Smooth muscle cell (in vitro differentiated cells): ENCODE measurements at regions not wholly inside any gene's neighbourhood (a gene's known extent, or its start where the extent isn't known, plus 50 kb on each side); places are given as distances from the start of the nearest gene placed in this dataset.
A peak's percentile ranks its signal among the peaks of the same experiment; 100 is the strongest.

ENCODE experiments used
- DNase-seq: peaks from one replicate; lab custom pipeline; 2025; ENCODE audit not compliant: unreplicated experiment; lab: John Stamatoyannopoulos, UW
- H2AFZ ChIP-seq: fragments of 200-600 bp; sonication (generic); 2 replicates; pipeline ENCODE4 v1.6.0; 2016; ENCODE audit warnings: antibody characterized with exemption, low read depth, mild to moderate bottlenecking
- H3F3A ChIP-seq: fragments of 200-600 bp; sonication (generic); 2 replicates; pipeline ENCODE4 v1.6.0; 2017; ENCODE audit warnings: antibody characterized with exemption, low read depth
- H3K27ac ChIP-seq: fragments of 200-600 bp; sonication (generic); 2 replicates; pipeline ENCODE4 v1.5.1; 2016; ENCODE audit warnings: low read depth, mild to moderate bottlenecking
- H3K27me3 ChIP-seq: fragments of 200-600 bp; sonication (generic); 2 replicates; pipeline ENCODE4 v1.6.1; 2016; ENCODE audit warnings: low read depth, mild to moderate bottlenecking
- H3K36me3 ChIP-seq: fragments of 200-600 bp; sonication (generic); 2 replicates; pipeline ENCODE4 v1.5.1; 2016; ENCODE audit warnings: low read depth
- H3K4me1 ChIP-seq: fragments of 200-600 bp; sonication (generic); 2 replicates; pipeline ENCODE4 v1.5.1; 2016; ENCODE audit warnings: low read depth
- H3K4me2 ChIP-seq: fragments of 200-600 bp; sonication (generic); 2 replicates; pipeline ENCODE4 v1.6.0; 2016; ENCODE audit warnings: mild to moderate bottlenecking
- H3K4me3 ChIP-seq: fragments of 200-600 bp; sonication (generic); 2 replicates; pipeline ENCODE4 v1.5.1; 2016; ENCODE audit warnings: mild to moderate bottlenecking
- H3K79me2 ChIP-seq: fragments of 200-600 bp; sonication (generic); 2 replicates; pipeline ENCODE4 v1.6.0; 2016; ENCODE audit warnings: low read depth, mild to moderate bottlenecking
- H3K9ac ChIP-seq: fragments of 200-600 bp; sonication (generic); 2 replicates; pipeline ENCODE4 v1.6.0; 2016; ENCODE audit warnings: low read depth
- H3K9me3 ChIP-seq: fragments of 200-600 bp; sonication (generic); replicated peaks from 2 replicates; pipeline ENCODE4 v1.5.1; 2016; ENCODE audit warnings: low read depth
- H4K20me1 ChIP-seq: fragments of 200-600 bp; sonication (generic); 2 replicates; pipeline ENCODE4 v1.6.0; 2016; ENCODE audit warnings: low read depth
- WGBS: methylation state at CpG from one replicate; pipeline ENCODE4 v1.1.7; 2016; ENCODE audit warnings: low lambda C conversion rate; 5-methylcytosine and 5-hydroxymethylcytosine counted together
- TF ChIP-seq, protein P1 (sequence below): fragments of 200-600 bp; sonication (generic); IDR thresholded peaks from 2 replicates; pipeline ENCODE4 v1.5.1; 2017; ENCODE audit warnings: borderline replicate concordance, mild to moderate bottlenecking, antibody characterized with exemption; ENCODE audit not compliant: insufficient read depth, poor library complexity, severe bottlenecking

- 18% methylated on average over 6 of the region's 6 CpGs for WGBS
- Histone ChIP-seq H3K4me3 (no peak overlapping the region), H2AFZ (no peak overlapping the region), H3K9ac (no peak overlapping the region), H3K27me3 (no peaks in the 10 kb centered on the region), H3K27ac (peak overlapping the region; percentile 55), H3K4me1 (peaks cover 3% of the 10 kb centered on the region), H3K36me3 (no peaks in the 10 kb centered on the region), H3K4me2 (no peak overlapping the region), H3F3A (peaks cover 14% of the 10 kb centered on the region), H3K9me3 (no peaks in the 10 kb centered on the region), H4K20me1 (no peaks in the 10 kb centered on the region), H3K79me2 (no peaks in the 10 kb centered on the region)
- TF ChIP-seq, protein P1, sequence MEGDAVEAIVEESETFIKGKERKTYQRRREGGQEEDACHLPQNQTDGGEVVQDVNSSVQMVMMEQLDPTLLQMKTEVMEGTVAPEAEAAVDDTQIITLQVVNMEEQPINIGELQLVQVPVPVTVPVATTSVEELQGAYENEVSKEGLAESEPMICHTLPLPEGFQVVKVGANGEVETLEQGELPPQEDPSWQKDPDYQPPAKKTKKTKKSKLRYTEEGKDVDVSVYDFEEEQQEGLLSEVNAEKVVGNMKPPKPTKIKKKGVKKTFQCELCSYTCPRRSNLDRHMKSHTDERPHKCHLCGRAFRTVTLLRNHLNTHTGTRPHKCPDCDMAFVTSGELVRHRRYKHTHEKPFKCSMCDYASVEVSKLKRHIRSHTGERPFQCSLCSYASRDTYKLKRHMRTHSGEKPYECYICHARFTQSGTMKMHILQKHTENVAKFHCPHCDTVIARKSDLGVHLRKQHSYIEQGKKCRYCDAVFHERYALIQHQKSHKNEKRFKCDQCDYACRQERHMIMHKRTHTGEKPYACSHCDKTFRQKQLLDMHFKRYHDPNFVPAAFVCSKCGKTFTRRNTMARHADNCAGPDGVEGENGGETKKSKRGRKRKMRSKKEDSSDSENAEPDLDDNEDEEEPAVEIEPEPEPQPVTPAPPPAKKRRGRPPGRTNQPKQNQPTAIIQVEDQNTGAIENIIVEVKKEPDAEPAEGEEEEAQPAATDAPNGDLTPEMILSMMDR = no peak
- DNase-seq = no peak
Measured at GRCh38 chr13:29991343-29991742, 140.9 kb upstream of the UBL3 start.

- Histone ChIP-seq H4K20me1 (no peaks in the 10 kb centered on the region), H3K4me2 (no peak overlapping the region)
Measured at GRCh38 chr13:29987340-29987739, 136.9 kb upstream of the UBL3 start.

GRCh38 chr13:29980339-29980738 is 129.9 kb upstream of the UBL3 start:
- Histone ChIP-seq H2AFZ (no peak overlapping the region), H3K36me3 (no peaks in the 10 kb centered on the region), H3K4me1 (no peaks in the 10 kb centered on the region), H3K9ac (no peak overlapping the region), H3K27me3 (no peaks in the 10 kb centered on the region), H3K79me2 (no peaks in the 10 kb centered on the region), H3F3A (no peaks in the 10 kb centered on the region), H3K4me2 (no peak overlapping the region), H4K20me1 (no peaks in the 10 kb centered on the region), H3K9me3 (no peaks in the 10 kb centered on the region), H3K27ac (no peak overlapping the region), H3K4me3 (no peak overlapping the region)
- 87% methylated on average over 2 of the region's 2 CpGs for WGBS
- TF ChIP-seq, protein P1 = no peak
- no peak for DNase-seq

More at GRCh38 chr13:29987340-29987739, 136.9 kb upstream of the UBL3 start:
- Histone ChIP-seq H3K9ac (no peak overlapping the region), H3K27me3 (no peaks in the 10 kb centered on the region), H2AFZ (no peak overlapping the region), H3K9me3 (no peaks in the 10 kb centered on the region), H3F3A (peaks cover 5% of the 10 kb centered on the region), H3K27ac (no peak overlapping the region), H3K79me2 (no peaks in the 10 kb centered on the region), H3K36me3 (no peaks in the 10 kb centered on the region), H3K4me1 (peaks cover 3% of the 10 kb centered on the region), H3K4me3 (no peak overlapping the region)
- no peak for DNase-seq
- TF ChIP-seq, protein P1 = no peak

DNA sequence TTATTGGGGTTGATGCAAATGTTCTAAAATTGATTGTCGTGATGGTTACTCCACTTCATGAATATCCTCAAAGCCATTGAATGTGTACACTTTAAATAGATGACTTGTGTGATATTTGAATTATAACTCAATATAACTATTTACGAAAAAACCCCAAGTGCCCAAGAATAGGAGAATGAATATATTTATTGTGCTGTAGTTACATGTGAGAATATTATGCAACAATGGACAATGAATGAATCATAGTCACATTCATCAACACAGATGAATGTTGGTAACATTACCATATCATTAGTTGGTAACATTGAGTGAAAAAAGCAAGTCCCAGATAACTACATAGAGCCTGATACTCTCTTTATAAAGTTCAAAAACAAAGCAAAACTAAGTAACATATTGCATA is 127.8 kb upstream of the UBL3 start:
- no peaks in the 10 kb centered on the region for H3K27me3 ChIP-seq

More for the DNA sequence above, 127.8 kb upstream of the UBL3 start:
- H3K27ac ChIP-seq = no peak overlapping the region
- no peak for DNase-seq
- no peak overlapping the region for H2AFZ ChIP-seq
- H3F3A ChIP-seq = no peaks in the 10 kb centered on the region
- H3K79me2 ChIP-seq = no peaks in the 10 kb centered on the region
- no peak overlapping the region for H3K9ac ChIP-seq
- H3K4me1 ChIP-seq = no peaks in the 10 kb centered on the region
- no peak overlapping the region for H3K4me3 ChIP-seq
- H4K20me1 ChIP-seq = no peaks in the 10 kb centered on the region
- no peaks in the 10 kb centered on the region for H3K36me3 ChIP-seq
- no peak overlapping the region for H3K4me2 ChIP-seq
- 92% methylated on average over 2 of the region's 2 CpGs for WGBS
- H3K9me3 ChIP-seq = no peaks in the 10 kb centered on the region
- TF ChIP-seq, protein P1 = no peak
